SK-N-MC (cell line): ENCODE measurements at regions not wholly inside any gene's neighbourhood (a gene's known extent, or its start where the extent isn't known, plus 50 kb on each side); places are given as distances from the start of the nearest gene placed in this dataset.

Experiments used
- EZH2 ChIP-seq: fragments of 200-600 bp; sonication (generic); IDR thresholded peaks from one replicate; pipeline ENCODE4 v1.6.1; 2017; ENCODE audit warnings: antibody characterized with exemption
- POLR2AphosphoS5 ChIP-seq: IDR thresholded peaks from 2 replicates; pipeline ENCODE4 v1.6.1; 2012; ENCODE audit warnings: mild to moderate bottlenecking, low read depth, low read length, borderline replicate concordance

GRCh38 chr11:98710026-98710425, 310.7 kb upstream of the CNTN5 start:
- TF ChIP-seq EZH2 (no peak), POLR2AphosphoS5 (no peak)
